ENCODE measurements at regions not wholly inside any gene's neighbourhood (a gene's known extent, or its start where the extent isn't known, plus 50 kb on each side); places are given as distances from the start of the nearest gene placed in this dataset.
"Not testable (repeated sequence)": the region's sequence is repeated elsewhere in the genome, so short reads cannot be mapped to it uniquely, and the experiment has no call there.

GRCh38 chr2:8324901-8325300 is 357.0 kb upstream of the ID2 start:
- no peak for DNase-seq (ENCODE audit: low read depth, low spot score)

GRCh38 chr2:8327371-8328100 is 354.3 kb upstream of the ID2 start:
- no peak for DNase-seq (ENCODE audit: low read depth, low spot score)

DNA sequence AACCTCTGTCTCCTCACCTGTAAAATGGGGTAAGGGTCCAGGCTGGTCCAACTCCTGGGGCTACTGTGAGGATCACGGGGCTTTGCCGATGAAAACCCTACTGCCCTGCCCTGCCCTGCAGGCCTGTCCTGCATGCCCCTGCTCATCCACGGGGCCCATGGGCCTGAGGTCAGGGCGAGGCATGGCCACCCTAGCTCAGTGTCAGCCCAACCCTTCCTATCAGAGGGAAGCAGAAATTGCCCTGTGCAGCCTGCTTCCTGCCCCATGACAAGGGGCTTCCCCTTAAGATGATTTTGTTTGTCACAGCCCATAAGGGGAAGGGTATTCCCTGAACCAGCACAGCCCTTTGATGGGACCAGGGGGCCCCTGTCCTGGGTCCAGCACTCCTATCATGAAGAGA is 353.6 kb upstream of the ID2 start:
- DNase-seq (ENCODE audit: low read depth, low spot score), result no peak

DNA sequence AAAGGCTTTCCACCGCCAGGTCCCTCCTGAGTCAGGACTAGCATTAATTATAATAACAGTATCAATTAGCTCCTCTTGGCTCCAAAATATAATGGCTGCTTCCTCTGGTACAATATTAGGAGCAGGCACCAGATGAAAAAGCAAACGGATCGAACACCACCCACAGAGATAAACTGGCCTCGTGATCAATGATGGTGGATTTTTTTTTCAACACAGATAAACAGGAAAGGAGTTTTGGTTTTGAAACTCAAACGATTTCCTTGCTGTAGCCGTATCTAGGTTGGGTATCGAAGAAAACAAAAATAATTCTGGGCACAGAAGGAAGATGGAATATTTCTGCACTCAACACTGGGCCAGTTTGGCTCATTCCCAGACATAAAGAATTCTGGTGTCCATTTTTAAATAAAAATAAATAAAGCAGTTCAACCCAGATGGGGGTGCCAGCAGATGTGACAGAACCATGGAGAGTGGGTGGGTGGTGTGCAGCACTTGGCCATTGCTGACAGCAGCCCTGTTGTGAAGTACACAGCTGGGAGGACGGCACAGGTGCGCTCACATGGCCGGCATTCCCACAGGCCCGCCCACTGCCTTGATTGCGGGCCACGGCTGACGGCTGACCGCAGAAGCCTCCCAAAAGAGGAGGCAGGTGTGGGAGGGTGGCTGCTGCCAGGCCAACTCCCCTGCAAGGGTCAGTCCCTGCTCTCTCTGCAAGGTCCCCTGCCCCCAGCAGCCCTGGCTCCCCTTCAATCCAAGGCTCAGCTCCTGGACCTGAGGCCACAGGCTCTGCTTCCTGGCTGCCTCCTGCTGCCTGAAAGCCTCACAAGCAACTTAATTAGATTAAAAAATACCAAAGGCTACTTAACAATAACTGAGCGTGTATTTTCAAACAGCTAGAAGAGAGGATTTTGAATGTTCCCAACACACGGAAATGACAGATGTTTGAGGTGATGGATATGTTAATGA is 351.9 kb upstream of the ID2 start:
- no peak for DNase-seq (ENCODE audit: low read depth, low spot score)

DNA sequence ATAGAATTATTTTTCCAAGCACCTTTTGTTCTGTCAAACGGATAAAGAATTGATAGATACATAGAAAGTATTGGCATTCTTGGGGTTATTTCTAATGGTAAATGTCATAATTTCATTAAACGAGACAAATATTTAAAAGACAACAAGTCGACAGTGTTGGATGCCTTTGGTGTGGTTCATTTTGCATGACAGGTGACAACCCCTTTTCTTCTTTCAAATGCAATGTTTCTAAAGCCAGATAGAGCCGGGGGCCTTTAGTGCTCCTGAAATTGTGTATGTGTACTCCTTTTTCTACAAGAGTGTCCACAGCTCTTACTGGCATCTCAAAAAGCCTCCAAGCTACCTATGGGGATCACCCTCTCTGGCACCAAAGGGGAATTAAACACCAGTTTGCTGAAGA is 350.8 kb upstream of the ID2 start:
- no peak for DNase-seq (ENCODE audit: low read depth, low spot score)

- no peak for DNase-seq (ENCODE audit: low read depth, low spot score)
Observed at GRCh38 chr2:8332646-8333045, 349.2 kb upstream of the ID2 start.

- DNase-seq (ENCODE audit: low read depth, low spot score), result no peak
Observed at GRCh38 chr2:8333177-8333831, 348.6 kb upstream of the ID2 start.

DNA sequence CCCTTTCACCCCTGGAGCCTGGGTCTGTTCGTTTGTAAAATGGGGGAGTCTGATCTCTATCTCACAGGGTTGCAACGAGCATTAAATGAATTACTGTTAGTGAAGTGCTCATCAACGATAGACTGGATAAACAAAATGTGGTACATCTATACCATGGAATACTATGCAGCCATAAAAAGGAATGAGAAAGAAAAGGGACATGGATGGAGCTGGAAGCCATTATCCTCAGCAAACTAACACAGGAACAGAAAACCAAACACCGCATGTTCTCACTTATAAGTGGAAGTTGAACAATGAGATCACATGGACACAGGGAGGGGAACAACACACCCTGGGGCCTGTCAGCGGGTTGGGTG is 348.0 kb upstream of the ID2 start:
- DNase-seq (ENCODE audit: low read depth, low spot score), result not testable (repeated sequence)

GRCh38 chr2:8334866-8335325 is 347.0 kb upstream of the ID2 start:
- no peak for DNase-seq (ENCODE audit: low read depth, low spot score)

DNA sequence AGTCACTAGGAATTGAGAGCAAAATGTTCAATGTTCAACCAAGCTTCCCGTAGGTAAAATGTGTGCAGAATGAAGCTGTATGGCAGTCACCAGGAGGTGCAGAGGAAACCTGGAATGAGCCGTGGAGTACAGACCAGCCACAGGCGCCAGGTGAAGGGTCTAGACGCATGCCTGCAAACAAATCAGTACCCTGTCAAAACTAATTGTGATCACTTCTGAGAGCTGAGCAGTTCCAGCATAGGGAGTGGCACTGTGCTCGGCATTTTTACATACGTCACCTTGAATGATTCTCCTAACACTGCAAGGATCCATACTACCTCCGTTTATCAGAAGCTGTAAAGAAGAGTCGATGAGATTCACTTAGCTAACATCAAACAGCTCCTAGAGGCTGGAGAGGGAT is 346.1 kb upstream of the ID2 start:
- DNase-seq (ENCODE audit: low read depth, low spot score), result no peak

GRCh38 chr2:8337321-8337720 is 344.5 kb upstream of the ID2 start:
- no peak for DNase-seq (ENCODE audit: low read depth, low spot score)

GRCh38 chr2:8342407-8342806 is 339.4 kb upstream of the ID2 start:
- no peak for DNase-seq (ENCODE audit: low read depth, low spot score)

GRCh38 chr2:8343031-8343430 is 338.8 kb upstream of the ID2 start:
- DNase-seq (ENCODE audit: low read depth, low spot score), result no peak

DNA sequence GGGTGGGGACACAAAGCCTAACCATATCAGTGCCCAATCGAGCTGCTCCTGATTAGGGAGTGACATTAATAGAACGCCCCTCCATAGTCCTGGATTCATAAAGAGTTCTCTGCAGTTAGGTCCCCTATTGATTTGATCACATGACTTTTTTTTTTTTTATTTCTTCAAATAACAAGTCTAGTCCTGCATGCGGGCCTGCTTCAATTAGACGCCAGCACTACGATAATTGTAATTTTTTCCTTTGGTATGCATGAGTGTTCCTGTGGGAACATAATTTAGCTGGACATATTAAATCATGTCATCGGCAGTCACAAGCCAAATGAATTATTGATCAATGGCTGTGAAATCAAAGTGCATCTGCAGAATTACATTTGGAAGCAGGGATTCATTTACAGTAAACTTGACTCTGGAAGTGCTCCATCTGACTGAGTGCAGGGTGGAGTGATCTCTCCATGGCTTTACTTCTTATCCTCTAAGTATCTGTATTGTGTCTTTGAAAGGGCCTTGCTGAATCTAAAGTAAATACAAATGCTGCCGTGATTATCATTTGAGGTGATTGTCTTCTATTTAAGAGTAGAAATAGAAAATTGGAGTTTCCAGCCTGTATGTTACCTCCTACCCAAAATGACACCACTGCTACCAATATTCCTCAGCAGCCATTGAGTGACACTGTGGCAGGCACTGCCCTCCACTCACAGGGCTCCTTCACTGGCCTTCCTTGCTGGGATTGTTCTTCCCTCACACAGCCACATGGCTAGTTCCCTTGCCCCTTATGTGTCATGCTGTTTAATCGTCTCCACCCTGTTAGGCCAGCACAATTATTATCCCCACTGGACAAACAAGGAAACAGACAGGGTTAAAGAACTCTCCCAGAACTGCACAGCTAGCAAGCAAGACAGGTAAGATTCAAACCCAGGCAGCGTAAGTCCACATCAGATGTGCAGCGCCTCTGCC is 337.4 kb upstream of the ID2 start:
- no peak for DNase-seq (ENCODE audit: low read depth, low spot score)

- no peak for DNase-seq (ENCODE audit: low read depth, low spot score)
Observed at GRCh38 chr2:8345200-8345599, 336.7 kb upstream of the ID2 start.

DNA sequence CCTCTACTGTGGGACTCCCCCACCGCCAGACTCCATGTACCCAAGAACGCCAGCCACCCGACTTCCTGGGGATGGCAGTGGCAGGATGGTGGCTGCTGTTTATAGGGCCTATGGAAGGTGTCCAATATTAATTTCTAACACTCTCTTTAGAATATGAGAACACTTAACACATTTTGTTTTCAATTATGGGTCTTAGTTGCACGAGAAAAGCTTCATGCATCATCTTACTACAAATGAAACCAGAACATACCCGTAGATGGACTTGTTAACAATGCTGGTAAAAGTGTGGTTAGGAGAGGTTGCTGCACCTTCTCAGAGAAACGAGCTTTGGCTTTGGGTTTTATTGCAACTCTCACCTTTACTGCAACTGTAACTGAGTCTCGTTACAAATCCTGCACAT is 335.6 kb upstream of the ID2 start:
- DNase-seq (ENCODE audit: low read depth, low spot score), result no peak

GRCh38 chr2:8346706-8347430 is 335.0 kb upstream of the ID2 start:
- DNase-seq (ENCODE audit: low read depth, low spot score), result no peak

DNA sequence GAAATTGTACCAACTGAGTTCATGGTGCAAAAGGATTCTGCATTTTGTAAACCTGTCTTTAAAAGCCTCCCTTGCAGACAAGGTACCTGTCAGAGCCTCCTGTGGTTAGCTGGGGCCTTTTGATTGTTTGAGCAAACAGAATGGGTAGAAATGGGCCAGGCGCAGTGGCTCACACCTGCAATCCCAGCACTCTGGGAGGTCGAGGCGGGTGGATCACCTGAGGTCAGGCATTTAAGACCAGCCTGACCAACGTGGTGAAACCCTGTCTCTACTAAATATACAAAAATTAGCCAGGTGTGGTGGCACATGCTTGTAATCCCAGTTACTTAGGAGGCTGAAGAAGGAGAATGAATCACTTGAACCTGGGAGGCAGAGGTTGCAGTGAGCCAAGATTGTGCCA is 332.9 kb upstream of the ID2 start:
- not testable (repeated sequence) for DNase-seq (ENCODE audit: low read depth, low spot score)

- DNase-seq (ENCODE audit: low read depth, low spot score), result no peak
Observed at GRCh38 chr2:8352296-8352695, 329.6 kb upstream of the ID2 start.

- no peak for DNase-seq (ENCODE audit: low read depth, low spot score)
Observed at GRCh38 chr2:8352989-8353388, 328.9 kb upstream of the ID2 start.

Measured in iPS DF 19.7 (cell line).